Caco-2 (cell line): ENCODE measurements at regions not wholly inside any gene's neighbourhood (a gene's known extent, or its start where the extent isn't known, plus 50 kb on each side); places are given as distances from the start of the nearest gene placed in this dataset.

Source experiments
- BruUV-seq: library from RNA; stranded (reverse); fragments of 400-500 nt; replicated peaks from 2 replicates; lab custom pipeline; 2021; lab: Mats Ljungman, UMichigan
- CTCF ChIA-PET: fragments of 300-600 bp; sonication (Branson Sonifier 250); formaldehyde crosslinking; loops from one replicate; lab custom pipeline; 2022; ENCODE audit warnings: antibody characterized with exemption; lab: Charles Lee
- POLR2A ChIA-PET: fragments of 300-600 bp; sonication (Branson Sonifier 250); formaldehyde crosslinking; loops from one replicate; lab custom pipeline; 2022; ENCODE audit warnings: antibody characterized with exemption; lab: Charles Lee
- DNase-seq, 2 experiments: peaks; one replicate each; pipeline versions ENCODE4 v3.0.0 to v3.0.0-alpha.2; 2020 to 2022
- H3K27me3 ChIP-seq: replicated peaks from 2 replicates; pipeline ENCODE4 v1.6.0; 2011; ENCODE audit warnings: low read length; ENCODE audit not compliant: control insufficient read depth, insufficient read depth
- H3K36me3 ChIP-seq: 2 replicates; pipeline ENCODE4 v1.5.1; 2011; ENCODE audit warnings: low read length; ENCODE audit not compliant: control insufficient read depth, insufficient read depth
- H3K4me1 ChIP-seq: fragments of 250-450 bp; sonication (Bioruptor Pico); 2 replicates; pipeline ENCODE4 v1.5.1; 2020; ENCODE audit warnings: mild to moderate bottlenecking
- H3K4me3 ChIP-seq: 2 replicates; pipeline ENCODE4 v1.5.1; 2011; ENCODE audit warnings: low read depth, mild to moderate bottlenecking, control low read depth, low read length
- H3K9me3 ChIP-seq: fragments of 250-450 bp; sonication (Bioruptor Pico); 2 replicates; pipeline ENCODE4 v1.5.1; 2020; ENCODE audit warnings: mild to moderate bottlenecking, moderate library complexity
- H3K27ac Mint-ChIP-seq: one replicate; pipeline ENCODE4 v1.8.0; 2022; ENCODE audit warnings: mixed read lengths; ENCODE audit not compliant: unreplicated experiment
- H3K27me3 Mint-ChIP-seq: one replicate; pipeline ENCODE4 v1.8.0; 2022; ENCODE audit warnings: mixed read lengths; ENCODE audit not compliant: insufficient read depth, unreplicated experiment
- H3K36me3 Mint-ChIP-seq: one replicate; pipeline ENCODE4 v1.8.0; 2022; ENCODE audit warnings: mild to moderate bottlenecking, mixed read lengths; ENCODE audit not compliant: insufficient read depth, unreplicated experiment
- H3K4me1 Mint-ChIP-seq: one replicate; pipeline ENCODE4 v1.8.0; 2022; ENCODE audit warnings: low read depth, mixed read lengths; ENCODE audit not compliant: unreplicated experiment
- H3K4me3 Mint-ChIP-seq: one replicate; pipeline ENCODE4 v1.8.0; 2022; ENCODE audit warnings: mild to moderate bottlenecking, moderate library complexity, mixed read lengths; ENCODE audit not compliant: unreplicated experiment
- H3K9me3 Mint-ChIP-seq: one replicate; pipeline ENCODE4 v1.8.0; 2022; ENCODE audit warnings: mixed read lengths; ENCODE audit not compliant: unreplicated experiment
- CTCF ChIP-seq, 2 experiments: fragments of 200-600 bp in 1 of 2; IDR thresholded peaks; 1 replicate in 1 of 2; 2 replicates in 1 of 2; pipeline versions ENCODE4 v1.5.1 to v1.8.0; 2011 to 2022; ENCODE audit warnings: antibody characterized with exemption in 1 of 2, control low read depth in 1 of 2, inconsistent platforms in 1 of 2, low read depth in 1 of 2, low read length in 1 of 2, mild to moderate bottlenecking in 1 of 2, moderate library complexity in 1 of 2; ENCODE audit not compliant: insufficient read depth in 1 of 2, severe bottlenecking in 1 of 2, unreplicated experiment in 1 of 2
- intact Hi-C: fragments of 100-400 bp; cut with micrococcal nuclease; formaldehyde crosslinking; loops from one replicate; pipeline ENCODE4 v1.10.0; 2022; ENCODE audit not compliant: unreplicated experiment

- Mint-ChIP-seq H3K27me3 (no peaks in the 10 kb centered on the region), H3K4me1 (no peaks in the 10 kb centered on the region), H3K9me3 (no peaks in the 10 kb centered on the region), H3K4me3 (no peak overlapping the region), H3K36me3 (no peaks in the 10 kb centered on the region), H3K27ac (no peak overlapping the region)
- Histone ChIP-seq H3K27me3 (no peaks in the 10 kb centered on the region), H3K36me3 (no peaks in the 10 kb centered on the region), H3K4me1 (no peaks in the 10 kb centered on the region), H3K9me3 (no peaks in the 10 kb centered on the region), H3K4me3 (no peak overlapping the region)
- BruUV-seq, result no TSS peak
- DNase-seq, result no peak
- no peak for TF ChIP-seq CTCF (IDR thresholded peaks at IDR 0.05; ENCODE audit: insufficient read depth in 1 of 2, low read depth in 1 of 2, low read length in 1 of 2, severe bottlenecking in 1 of 2, unreplicated experiment in 1 of 2)
- ChIA-PET POLR2A (no interaction called here), CTCF (no interaction called here)
- intact Hi-C loops, result no loop called here
Observed at GRCh38 chr18:72458271-72458670, 85.9 kb downstream of the CBLN2 start.

- H3K9me3 ChIP-seq, result no peaks in the 10 kb centered on the region
- ChIA-PET POLR2A (no interaction called here), CTCF (no interaction called here)
- H3K4me3 ChIP-seq, result no peak overlapping the region
- H3K4me1 ChIP-seq, result no peaks in the 10 kb centered on the region
- no peak for DNase-seq
- H3K4me3 Mint-ChIP-seq, result no peak overlapping the region
- no peaks in the 10 kb centered on the region for H3K4me1 Mint-ChIP-seq
- BruUV-seq, result no TSS peak
- H3K27me3 ChIP-seq, result no peaks in the 10 kb centered on the region
- H3K27me3 Mint-ChIP-seq, result no peaks in the 10 kb centered on the region
- no peak for TF ChIP-seq CTCF (IDR thresholded peaks at IDR 0.05; ENCODE audit: insufficient read depth in 1 of 2, low read depth in 1 of 2, low read length in 1 of 2, severe bottlenecking in 1 of 2, unreplicated experiment in 1 of 2)
- no peaks in the 10 kb centered on the region for H3K36me3 Mint-ChIP-seq
- no peaks in the 10 kb centered on the region for H3K36me3 ChIP-seq
- no peak overlapping the region for H3K27ac Mint-ChIP-seq
- intact Hi-C loops, result no loop called here
- H3K9me3 Mint-ChIP-seq, result no peaks in the 10 kb centered on the region
Observed at GRCh38 chr18:72456802-72457201, 87.3 kb downstream of the CBLN2 start.

- H3K27ac Mint-ChIP-seq, result no peak overlapping the region
- H3K9me3 Mint-ChIP-seq, result no peaks in the 10 kb centered on the region
- H3K4me3 Mint-ChIP-seq, result no peak overlapping the region
- H3K9me3 ChIP-seq, result no peaks in the 10 kb centered on the region
- H3K4me1 Mint-ChIP-seq, result no peaks in the 10 kb centered on the region
- peaks cover 4% of the 10 kb centered on the region for H3K27me3 Mint-ChIP-seq
- H3K4me1 ChIP-seq, result no peaks in the 10 kb centered on the region
- intact Hi-C loops, result no loop called here
- H3K4me3 ChIP-seq, result no peak overlapping the region
- H3K36me3 Mint-ChIP-seq, result no peaks in the 10 kb centered on the region
- DNase-seq, result no peak
- CTCF ChIA-PET, result no interaction called here
- POLR2A ChIA-PET, result no interaction called here
- H3K36me3 ChIP-seq, result no peaks in the 10 kb centered on the region
- BruUV-seq, result no TSS peak
- TF ChIP-seq CTCF (IDR thresholded peaks at IDR 0.05; ENCODE audit: insufficient read depth in 1 of 2, low read depth in 1 of 2, low read length in 1 of 2, severe bottlenecking in 1 of 2, unreplicated experiment in 1 of 2), result no peak
- no peaks in the 10 kb centered on the region for H3K27me3 ChIP-seq
Observed at GRCh38 chr18:72452328-72452727, 91.8 kb downstream of the CBLN2 start.
